NCI-H69 (cell line): ENCODE measurements at regions not wholly inside any gene's neighbourhood (a gene's known extent, or its start where the extent isn't known, plus 50 kb on each side); places are given as distances from the start of the nearest gene placed in this dataset.
"Not testable (repeated sequence)": the region's sequence is repeated elsewhere in the genome, so short reads cannot be mapped to it uniquely, and the experiment has no call there.

Experiments used
- DNase-seq: peaks from one replicate; lab custom pipeline; 2025; lab: John Stamatoyannopoulos, UW

- DNase-seq, result no peak
Observed at GRCh38 chr9:80485420-80486250, 913.9 kb downstream of the TLE4 start.

DNA sequence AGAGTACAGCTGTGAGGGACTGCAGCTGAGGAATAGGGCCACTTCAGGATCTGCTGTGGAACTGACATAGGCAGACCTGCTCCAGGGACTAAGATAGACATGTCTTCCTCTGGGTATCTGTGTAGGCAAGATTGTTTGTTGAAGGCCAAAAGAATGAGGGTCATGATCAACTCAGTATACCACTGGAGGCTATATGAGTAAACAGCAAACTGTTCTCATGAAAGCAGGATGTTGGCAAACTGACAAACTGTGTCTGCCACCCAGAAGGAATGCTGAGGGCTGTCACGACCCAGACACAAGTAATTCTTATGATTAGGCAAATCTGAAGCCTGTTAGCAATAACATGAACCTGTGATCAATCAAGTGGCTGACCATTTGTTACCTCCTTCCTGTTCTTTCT is 910.5 kb downstream of the TLE4 start:
- DNase-seq, result not testable (repeated sequence)

GRCh38 chr9:80467632-80468031 is 895.9 kb downstream of the TLE4 start:
- no peak for DNase-seq

- no peak for DNase-seq
Observed at GRCh38 chr9:80465556-80465955, 893.8 kb downstream of the TLE4 start.

GRCh38 chr9:80449513-80449912 is 877.7 kb downstream of the TLE4 start:
- no peak for DNase-seq

GRCh38 chr9:80448996-80449395 is 877.2 kb downstream of the TLE4 start:
- DNase-seq, result no peak

DNA sequence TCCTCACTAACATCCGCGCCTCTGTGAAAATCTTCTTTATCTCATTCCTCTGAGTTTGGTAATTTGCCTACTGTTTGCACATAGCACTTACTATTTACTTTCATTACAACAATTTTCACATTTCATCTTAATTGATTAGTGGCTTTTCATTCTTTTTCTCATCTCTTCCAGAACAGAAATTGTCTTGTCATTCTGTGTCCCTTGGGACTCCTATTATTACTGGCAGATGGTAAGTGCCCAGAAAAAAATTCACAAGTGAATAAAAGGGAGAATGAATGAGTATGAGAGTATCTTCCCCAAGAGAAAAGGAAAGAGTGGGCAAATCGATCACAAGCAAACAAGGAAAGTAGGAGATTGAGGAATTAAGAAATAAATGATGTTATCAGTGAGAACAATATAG is 876.1 kb downstream of the TLE4 start:
- no peak for DNase-seq

- no peak for DNase-seq
Observed at GRCh38 chr9:80440724-80441123, 869.0 kb downstream of the TLE4 start.

- DNase-seq, result no peak
Observed at GRCh38 chr9:80437825-80438224, 866.1 kb downstream of the TLE4 start.

DNA sequence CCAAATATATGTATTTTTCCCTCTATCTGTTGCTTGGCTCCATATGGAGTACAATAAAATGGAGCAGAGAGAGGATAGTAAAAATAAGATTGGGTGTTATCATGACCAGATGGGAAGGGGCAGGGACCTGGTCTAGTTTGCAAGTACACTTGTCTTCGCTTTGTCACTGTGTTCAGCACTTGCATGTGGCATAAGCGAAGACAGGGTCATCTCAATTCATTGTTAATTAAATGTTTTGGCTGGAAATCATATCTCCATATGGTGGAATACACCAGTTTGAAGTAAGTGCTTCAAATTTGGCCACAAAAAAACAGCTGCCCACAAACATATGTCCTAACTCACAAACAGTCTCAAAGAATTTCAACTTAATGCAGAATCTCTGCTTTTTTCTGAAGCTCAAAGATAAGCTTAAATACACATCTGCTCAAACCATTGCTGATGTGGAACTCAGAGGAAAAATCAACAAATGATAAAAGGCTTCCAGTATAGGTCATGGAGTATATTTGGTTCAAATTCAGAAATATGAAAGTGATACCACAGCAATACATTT is 865.4 kb downstream of the TLE4 start:
- no peak for DNase-seq

GRCh38 chr9:80435591-80435990 is 863.8 kb downstream of the TLE4 start:
- no peak for DNase-seq

DNA sequence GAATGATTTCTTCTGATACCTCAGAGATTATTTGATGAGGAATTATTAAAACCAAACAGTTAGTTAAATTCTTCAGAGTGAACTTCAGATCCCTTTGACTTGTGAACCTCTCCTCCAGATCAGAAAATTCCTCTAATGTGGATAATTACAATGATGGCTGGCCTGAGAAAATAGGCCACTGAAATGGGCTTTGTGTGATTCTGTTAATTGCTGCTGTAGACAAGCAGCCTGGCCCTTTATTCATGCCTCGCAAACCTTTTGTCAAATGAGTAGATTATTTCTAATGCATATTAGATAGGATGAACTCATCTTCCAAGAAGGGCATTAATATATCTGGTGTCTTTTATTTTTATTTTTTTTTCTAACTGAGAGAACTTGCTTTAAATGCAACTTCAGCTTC is 855.2 kb downstream of the TLE4 start:
- no peak for DNase-seq

- DNase-seq, result no peak
Observed at GRCh38 chr9:80417211-80417773, 845.5 kb downstream of the TLE4 start.

DNA sequence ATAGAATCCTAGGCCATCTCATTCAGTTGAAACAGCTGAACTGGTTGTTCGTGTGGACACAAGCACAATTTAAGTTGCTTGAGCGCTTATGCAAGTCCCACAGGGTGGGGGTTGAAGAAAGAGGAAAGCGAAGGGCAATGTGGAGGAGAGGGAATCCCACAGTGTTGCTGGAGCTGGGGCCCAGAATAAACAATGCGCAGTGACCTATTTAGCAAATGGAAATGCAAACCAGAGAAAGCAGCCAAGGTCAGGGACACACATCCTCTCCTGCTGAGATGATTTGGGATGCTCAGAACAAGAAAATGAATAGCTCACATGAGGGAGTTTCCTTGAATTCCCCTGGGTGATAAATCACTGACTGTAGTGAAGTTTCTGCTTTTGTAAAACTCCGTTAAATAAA is 838.3 kb downstream of the TLE4 start:
- peak; percentile 58 for DNase-seq

- DNase-seq, result peak; percentile 22
Observed at GRCh38 chr9:80407220-80407619, 835.5 kb downstream of the TLE4 start.

- DNase-seq, result no peak
Observed at GRCh38 chr9:80401243-80401642, 829.5 kb downstream of the TLE4 start.

DNA sequence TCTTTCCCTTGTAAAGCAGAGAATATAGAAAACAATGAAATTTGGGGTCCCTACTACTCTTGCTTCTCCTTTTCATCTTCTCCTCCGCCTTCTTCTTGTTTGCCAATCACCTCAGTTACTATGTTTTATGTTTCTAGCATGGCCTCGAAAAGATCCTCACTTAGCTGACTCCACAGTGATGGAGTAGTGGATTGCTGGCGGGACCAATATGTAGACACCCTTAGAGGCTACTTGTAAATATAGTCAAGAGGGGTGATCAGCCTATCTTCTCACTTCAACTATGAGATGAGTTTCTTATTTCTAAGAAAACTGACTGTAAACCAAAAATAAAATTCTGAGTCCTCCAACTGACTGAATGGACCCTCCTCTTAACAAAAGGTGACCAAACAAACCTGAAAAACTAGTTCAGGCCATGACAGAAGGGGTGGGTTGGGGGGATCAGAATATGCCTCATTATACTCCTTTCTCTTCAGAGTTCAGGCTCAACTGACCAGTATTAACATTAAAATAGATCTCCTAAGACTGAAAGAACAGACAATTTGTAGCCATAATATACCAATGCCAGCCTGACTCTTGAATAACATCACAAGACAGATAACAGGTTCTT is 829.0 kb downstream of the TLE4 start:
- no peak for DNase-seq

- no peak for DNase-seq
Observed at GRCh38 chr9:80399606-80400005, 827.8 kb downstream of the TLE4 start.

- no peak for DNase-seq
Observed at GRCh38 chr9:80387828-80388227, 816.1 kb downstream of the TLE4 start.

GRCh38 chr9:80385246-80385645 is 813.5 kb downstream of the TLE4 start:
- DNase-seq, result no peak

GRCh38 chr9:80383331-80383730 is 811.6 kb downstream of the TLE4 start:
- no peak for DNase-seq

- no peak for DNase-seq
Observed at GRCh38 chr9:80382211-80382891, 810.6 kb downstream of the TLE4 start.

DNA sequence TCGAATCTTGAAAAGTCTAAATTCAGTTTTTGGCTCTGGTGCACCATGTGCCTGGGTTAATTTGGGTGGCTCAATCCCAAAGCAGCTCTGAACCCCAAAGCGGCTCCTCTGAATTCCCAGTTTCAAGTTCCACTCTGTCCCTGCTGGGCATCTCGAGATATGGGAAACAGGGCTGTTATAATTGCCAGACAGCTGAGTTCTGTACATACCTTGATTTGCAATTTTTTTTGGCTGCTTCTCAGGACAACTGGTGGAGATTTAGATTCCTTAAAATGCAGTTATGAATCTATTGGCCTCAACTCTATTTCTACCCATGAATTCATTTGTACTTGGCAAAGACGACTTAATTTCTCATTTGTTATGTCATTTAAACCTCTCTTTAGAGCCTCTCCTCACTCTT is 808.5 kb downstream of the TLE4 start:
- no peak for DNase-seq
